ENCODE measurements at regions not wholly inside any gene's neighbourhood (a gene's known extent, or its start where the extent isn't known, plus 50 kb on each side); places are given as distances from the start of the nearest gene placed in this dataset.

DNA sequence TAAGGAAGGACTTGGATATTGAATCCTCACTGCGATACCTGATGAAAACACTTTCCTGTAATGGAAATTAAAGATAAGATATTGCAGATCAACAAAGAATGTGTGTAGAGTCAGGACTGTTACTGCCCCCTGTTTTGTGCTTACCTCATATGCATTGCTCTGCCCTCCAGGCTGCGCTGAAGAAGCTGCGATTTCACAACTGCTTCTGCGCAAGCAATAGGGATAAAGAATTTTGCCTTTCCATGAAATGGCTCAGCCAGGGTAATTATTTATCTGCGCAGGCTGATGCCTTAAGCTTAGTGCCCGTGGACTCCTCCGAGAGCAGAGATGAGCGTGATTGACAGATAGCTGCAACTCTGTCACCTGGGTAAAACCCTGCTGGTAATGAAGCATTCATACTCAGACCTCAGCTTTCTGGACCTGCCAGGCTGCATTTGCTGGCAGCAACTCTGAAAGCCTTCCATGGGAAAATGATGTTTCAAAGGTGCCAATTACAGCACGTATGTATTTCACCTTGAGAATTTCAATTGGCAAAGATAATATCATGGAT lies 370.6 kb downstream of the SAMD5 start:
- H3K36me3 Mint-ChIP-seq: no peaks in the 10 kb centered on the region
- Histone ChIP-seq H3K27me3 (ENCODE audit: control insufficient read depth, insufficient read depth, low read length) (no peaks in the 10 kb centered on the region), H3K27ac (ENCODE audit: low read length) (no peak overlapping the region), H3K9me3 (ENCODE audit: control insufficient read depth, insufficient read depth, low read length) (peaks cover 3% of the 10 kb centered on the region), H3K36me3 (ENCODE audit: control insufficient read depth, insufficient read depth, low read length) (no peaks in the 10 kb centered on the region), H3K4me3 (ENCODE audit: low read length) (no peak overlapping the region), H3K4me1 (ENCODE audit: control insufficient read depth, insufficient read depth, low read length) (no peaks in the 10 kb centered on the region)
- TF ChIP-seq, protein P1, sequence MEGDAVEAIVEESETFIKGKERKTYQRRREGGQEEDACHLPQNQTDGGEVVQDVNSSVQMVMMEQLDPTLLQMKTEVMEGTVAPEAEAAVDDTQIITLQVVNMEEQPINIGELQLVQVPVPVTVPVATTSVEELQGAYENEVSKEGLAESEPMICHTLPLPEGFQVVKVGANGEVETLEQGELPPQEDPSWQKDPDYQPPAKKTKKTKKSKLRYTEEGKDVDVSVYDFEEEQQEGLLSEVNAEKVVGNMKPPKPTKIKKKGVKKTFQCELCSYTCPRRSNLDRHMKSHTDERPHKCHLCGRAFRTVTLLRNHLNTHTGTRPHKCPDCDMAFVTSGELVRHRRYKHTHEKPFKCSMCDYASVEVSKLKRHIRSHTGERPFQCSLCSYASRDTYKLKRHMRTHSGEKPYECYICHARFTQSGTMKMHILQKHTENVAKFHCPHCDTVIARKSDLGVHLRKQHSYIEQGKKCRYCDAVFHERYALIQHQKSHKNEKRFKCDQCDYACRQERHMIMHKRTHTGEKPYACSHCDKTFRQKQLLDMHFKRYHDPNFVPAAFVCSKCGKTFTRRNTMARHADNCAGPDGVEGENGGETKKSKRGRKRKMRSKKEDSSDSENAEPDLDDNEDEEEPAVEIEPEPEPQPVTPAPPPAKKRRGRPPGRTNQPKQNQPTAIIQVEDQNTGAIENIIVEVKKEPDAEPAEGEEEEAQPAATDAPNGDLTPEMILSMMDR (IDR thresholded peaks at IDR 0.05): no peak
- H3K27ac Mint-ChIP-seq: no peak overlapping the region
- 93% methylated on average over 9 of the region's 9 CpGs for WGBS (ENCODE audit: insufficient coverage)
- ATAC-seq (no peak), DNase-seq (no peak)
- peaks cover 4% of the 10 kb centered on the region in 2 donors for H3K9me3 Mint-ChIP-seq
- H3K4me3 Mint-ChIP-seq: no peak overlapping the region
- intact Hi-C loops (cut with micrococcal nuclease): no loop called here
- no peaks in the 10 kb centered on the region for H3K27me3 Mint-ChIP-seq (ENCODE audit: low read depth in 2 of 2)
- H3K4me1 Mint-ChIP-seq: no peaks in the 10 kb centered on the region

- DNase-seq: no peak
- intact Hi-C loops (cut with micrococcal nuclease): no loop called here
- H3K27me3 Mint-ChIP-seq (ENCODE audit: low read depth in 2 of 2): no peaks in the 10 kb centered on the region
Observed at GRCh38 chr6:147881432-147881831, 372.9 kb downstream of the SAMD5 start.

DNA sequence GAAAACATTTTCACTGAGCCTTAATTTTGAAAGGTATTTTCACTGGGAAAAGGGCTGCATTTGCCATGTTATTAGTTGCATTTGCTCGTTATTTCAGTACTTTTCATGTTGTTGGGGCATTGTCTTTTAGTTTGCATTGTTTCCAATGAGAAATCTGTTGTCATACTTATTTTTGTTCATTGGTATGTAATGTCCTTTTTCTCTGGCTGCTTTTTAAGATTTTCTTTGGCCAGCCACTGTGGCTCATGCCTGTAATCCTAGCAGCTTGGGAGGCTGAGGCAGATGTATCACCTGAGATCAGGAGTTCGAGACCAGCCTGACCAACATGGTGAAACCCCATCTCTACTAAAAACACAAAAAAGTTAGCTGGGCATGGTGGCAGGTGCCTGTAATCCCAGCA lies 379.9 kb downstream of the SAMD5 start:
- no peak for DNase-seq
- ATAC-seq: no peak
- H3K36me3 ChIP-seq (ENCODE audit: control insufficient read depth, insufficient read depth, low read length): no peaks in the 10 kb centered on the region
- 73% methylated on average over 2 of the region's 2 CpGs for WGBS (ENCODE audit: insufficient coverage)
- no peaks in the 10 kb centered on the region for H3K4me1 Mint-ChIP-seq
- H3K27ac Mint-ChIP-seq: no peak overlapping the region
- TF ChIP-seq, protein P1 (IDR thresholded peaks at IDR 0.05): no peak
- no peaks in the 10 kb centered on the region for H3K27me3 Mint-ChIP-seq (ENCODE audit: low read depth in 2 of 2)
- H3K4me1 ChIP-seq (ENCODE audit: control insufficient read depth, insufficient read depth, low read length): no peaks in the 10 kb centered on the region
- H3K4me3 ChIP-seq (ENCODE audit: low read length): no peak overlapping the region
- peaks cover 8 to 15% of the 10 kb centered on the region in 2 donors for H3K9me3 Mint-ChIP-seq
- no peaks in the 10 kb centered on the region for H3K27me3 ChIP-seq (ENCODE audit: control insufficient read depth, insufficient read depth, low read length)
- H3K36me3 Mint-ChIP-seq: no peaks in the 10 kb centered on the region
- no peak overlapping the region for H3K4me3 Mint-ChIP-seq
- no peak overlapping the region for H3K27ac ChIP-seq (ENCODE audit: low read length)
- intact Hi-C loops (cut with micrococcal nuclease): no loop called here
- no peaks in the 10 kb centered on the region for H3K9me3 ChIP-seq (ENCODE audit: control insufficient read depth, insufficient read depth, low read length)

More at GRCh38 chr6:147881432-147881831, 372.9 kb downstream of the SAMD5 start:
- Histone ChIP-seq H3K27me3 (ENCODE audit: control insufficient read depth, insufficient read depth, low read length) (no peaks in the 10 kb centered on the region), H3K4me1 (ENCODE audit: control insufficient read depth, insufficient read depth, low read length) (no peaks in the 10 kb centered on the region), H3K27ac (ENCODE audit: low read length) (no peak overlapping the region), H3K36me3 (ENCODE audit: control insufficient read depth, insufficient read depth, low read length) (no peaks in the 10 kb centered on the region), H3K4me3 (ENCODE audit: low read length) (no peak overlapping the region), H3K9me3 (ENCODE audit: control insufficient read depth, insufficient read depth, low read length) (peaks cover 3% of the 10 kb centered on the region)
- TF ChIP-seq, protein P1 (IDR thresholded peaks at IDR 0.05): no peak
- peaks cover 5 to 7% of the 10 kb centered on the region in 2 donors for H3K9me3 Mint-ChIP-seq
- WGBS (ENCODE audit: insufficient coverage): 85% methylated on average over 6 of the region's 6 CpGs
- no peaks in the 10 kb centered on the region for H3K36me3 Mint-ChIP-seq
- no peak overlapping the region for H3K27ac Mint-ChIP-seq
- no peaks in the 10 kb centered on the region for H3K4me1 Mint-ChIP-seq
- H3K4me3 Mint-ChIP-seq: no peak overlapping the region
- ATAC-seq: no peak

GRCh38 chr6:147891671-147892070 lies 383.2 kb downstream of the SAMD5 start:
- Histone ChIP-seq H3K36me3 (ENCODE audit: control insufficient read depth, insufficient read depth, low read length) (no peaks in the 10 kb centered on the region), H3K4me1 (ENCODE audit: control insufficient read depth, insufficient read depth, low read length) (no peaks in the 10 kb centered on the region), H3K4me3 (ENCODE audit: low read length) (no peak overlapping the region), H3K9me3 (ENCODE audit: control insufficient read depth, insufficient read depth, low read length) (no peaks in the 10 kb centered on the region), H3K27me3 (ENCODE audit: control insufficient read depth, insufficient read depth, low read length) (no peaks in the 10 kb centered on the region), H3K27ac (ENCODE audit: low read length) (no peak overlapping the region)
- no peaks in the 10 kb centered on the region for H3K4me1 Mint-ChIP-seq
- H3K27me3 Mint-ChIP-seq (ENCODE audit: low read depth in 2 of 2): no peaks in the 10 kb centered on the region
- no peak overlapping the region for H3K4me3 Mint-ChIP-seq
- intact Hi-C loops (cut with micrococcal nuclease): no loop called here
- H3K36me3 Mint-ChIP-seq: no peaks in the 10 kb centered on the region
- H3K27ac Mint-ChIP-seq: no peak overlapping the region
- TF ChIP-seq, protein P1 (IDR thresholded peaks at IDR 0.05): no peak
- ATAC-seq (no peak), DNase-seq (no peak)
- H3K9me3 Mint-ChIP-seq: peaks cover 10 to 13% of the 10 kb centered on the region in 2 donors
- WGBS (ENCODE audit: insufficient coverage): 78% methylated on average over 8 of the region's 8 CpGs
